HEK293T (cell line): ENCODE measurements at regions not wholly inside any gene's neighbourhood (a gene's known extent, or its start where the extent isn't known, plus 50 kb on each side); places are given as distances from the start of the nearest gene placed in this dataset.

ENCODE experiments used
- BHLHE40 ChIP-seq: fragments of 450-650 bp; IDR thresholded peaks from 2 replicates; pipeline ENCODE4 v1.6.1; 2016; ENCODE audit warnings: mild to moderate bottlenecking, moderate library complexity, borderline replicate concordance
- HDGF ChIP-seq: fragments of 450-650 bp; IDR thresholded peaks from 2 replicates; pipeline ENCODE4 v1.6.1; 2017; ENCODE audit warnings: antibody characterized with exemption, borderline replicate concordance

- TF ChIP-seq BHLHE40 (no peak), HDGF (no peak)
These were observed 199.3 kb upstream of the SLC16A7 start for GRCh38 chr12:59396519-59396918.
